ENCODE measurements at regions not wholly inside any gene's neighbourhood (a gene's known extent, or its start where the extent isn't known, plus 50 kb on each side); places are given as distances from the start of the nearest gene placed in this dataset.

- DNase-seq (ENCODE audit: low read depth): no peak
Measured at GRCh38 chr13:88866195-88866594, 1195.0 kb downstream of the SLITRK5 start.

GRCh38 chr13:88883741-88884140 lies 1212.6 kb downstream of the SLITRK5 start:
- DNase-seq (ENCODE audit: low read depth): no peak

GRCh38 chr13:88887045-88887662 lies 1216.0 kb downstream of the SLITRK5 start:
- DNase-seq (ENCODE audit: low read depth): no peak

GRCh38 chr13:88895261-88895941 lies 1224.2 kb downstream of the SLITRK5 start:
- no peak for DNase-seq (ENCODE audit: low read depth)

GRCh38 chr13:88896466-88896865 lies 1225.3 kb downstream of the SLITRK5 start:
- no peak for DNase-seq (ENCODE audit: low read depth)

DNA sequence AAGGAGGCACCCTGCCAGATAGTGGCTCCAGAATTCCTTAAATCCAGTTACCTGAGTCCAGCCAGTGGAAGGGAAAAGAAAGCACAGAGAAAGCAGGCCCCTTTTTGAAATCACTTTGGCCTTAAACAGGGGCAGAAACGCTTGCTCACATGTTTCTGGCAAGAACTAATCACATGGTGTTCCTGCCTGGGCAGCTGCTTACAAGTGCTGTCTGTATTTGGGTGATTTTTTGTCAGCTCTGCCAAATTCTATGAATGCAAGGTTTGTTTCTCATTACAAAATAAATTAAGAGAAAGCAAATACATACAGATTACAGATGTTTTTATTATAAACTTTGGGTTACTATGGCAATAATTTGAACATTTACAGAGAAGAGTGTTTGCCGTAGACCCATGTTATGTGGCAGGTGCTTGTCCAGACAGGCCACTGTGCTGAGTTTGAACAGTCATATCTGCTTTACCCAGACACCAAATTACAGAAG lies 1237.8 kb downstream of the SLITRK5 start:
- no peak for DNase-seq (ENCODE audit: low read depth)

GRCh38 chr13:88919970-88920628 lies 1248.9 kb downstream of the SLITRK5 start:
- DNase-seq (ENCODE audit: low read depth): no peak

DNA sequence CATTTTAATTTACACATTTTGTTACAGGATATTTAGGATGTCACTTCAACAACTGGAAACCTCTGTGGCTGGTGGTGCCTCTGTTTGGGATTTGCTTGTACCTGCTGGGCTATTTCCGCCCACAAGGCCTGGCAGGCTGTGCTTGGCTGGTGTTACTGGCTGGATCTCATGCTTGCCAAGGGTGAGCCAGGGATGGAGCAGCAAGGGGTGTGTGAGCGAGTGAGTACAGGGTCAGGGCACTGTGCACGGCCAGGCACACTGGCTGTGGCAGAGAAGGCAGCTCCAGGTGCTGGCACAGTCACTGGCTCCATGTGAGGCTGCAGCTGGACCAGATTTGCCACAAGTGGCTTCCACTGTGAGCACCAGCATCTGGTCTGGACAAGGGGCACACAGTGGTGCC lies 1254.8 kb downstream of the SLITRK5 start:
- DNase-seq (ENCODE audit: low read depth): no peak

DNA sequence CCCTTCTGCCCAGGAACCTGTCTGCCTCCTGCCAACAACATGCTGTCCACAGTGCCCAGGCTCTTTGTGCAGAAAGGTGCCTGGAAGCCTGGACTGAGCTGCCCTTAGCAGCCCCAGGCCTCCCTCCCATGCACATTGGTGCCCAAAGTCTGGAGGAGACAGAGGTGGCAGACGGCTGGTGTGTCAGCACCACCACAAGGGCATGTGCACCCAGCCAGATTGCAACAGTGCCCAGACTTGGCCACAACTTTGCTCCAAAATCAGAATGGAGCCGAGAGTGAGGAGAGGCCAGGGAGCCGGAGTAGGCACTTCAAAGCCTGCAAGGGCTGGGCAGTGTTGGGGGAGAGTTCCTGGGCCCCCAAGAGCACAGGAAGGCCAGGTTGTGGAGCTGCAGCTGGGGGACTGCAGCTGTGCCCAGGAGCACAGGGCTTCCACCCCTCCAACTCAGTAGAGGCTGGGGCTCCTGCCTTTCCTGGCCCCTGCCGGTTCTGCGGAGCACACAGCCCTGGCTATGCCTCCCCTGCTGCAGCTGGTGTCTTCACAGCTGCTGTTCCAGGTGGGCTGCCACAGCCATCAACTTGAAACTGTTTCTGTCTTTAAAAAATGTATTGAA lies 1255.8 kb downstream of the SLITRK5 start:
- no peak for DNase-seq (ENCODE audit: low read depth)

- no peak for DNase-seq (ENCODE audit: low read depth)
Measured at GRCh38 chr13:88932950-88933349, 1261.8 kb downstream of the SLITRK5 start.

DNA sequence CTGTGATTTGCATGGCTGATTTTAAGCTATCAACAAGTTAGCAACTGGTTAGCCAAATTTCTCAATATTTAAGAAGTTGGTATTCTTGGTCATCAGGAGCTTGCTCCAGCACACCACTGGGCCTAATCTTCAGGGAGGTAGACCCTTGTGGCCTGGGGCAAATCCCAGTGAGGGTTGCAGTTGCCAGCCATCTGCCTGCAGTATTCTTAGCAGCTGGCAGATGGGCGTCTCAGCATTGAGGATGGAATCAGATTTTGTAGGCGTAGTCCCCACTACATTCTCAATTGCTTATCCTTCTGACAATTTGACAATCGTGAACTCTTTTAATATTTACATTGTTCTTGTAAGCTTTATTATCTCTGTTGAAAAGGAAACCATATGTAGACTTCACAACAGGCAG lies 1266.2 kb downstream of the SLITRK5 start:
- no peak for DNase-seq (ENCODE audit: low read depth)

- no peak for DNase-seq (ENCODE audit: low read depth)
Measured at GRCh38 chr13:88945793-88946192, 1274.6 kb downstream of the SLITRK5 start.

DNA sequence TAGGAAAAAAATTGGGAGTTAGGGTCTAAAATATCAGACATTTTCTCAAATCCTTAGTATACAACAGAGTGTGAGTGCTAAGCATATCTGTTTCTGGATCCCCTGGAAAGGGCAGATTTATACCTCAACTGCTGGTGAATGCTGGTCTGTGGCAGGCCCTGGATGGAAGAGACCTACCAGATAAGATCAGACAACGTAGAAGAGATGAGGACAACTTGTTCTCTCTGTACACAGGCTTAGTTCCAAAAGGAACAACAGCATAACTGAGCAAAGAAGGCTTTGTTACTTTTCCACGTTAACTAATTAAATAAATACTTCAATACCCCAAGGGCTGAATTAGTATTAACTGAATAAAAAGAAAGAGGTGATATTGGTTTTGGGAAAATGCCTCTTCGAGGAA lies 1277.3 kb downstream of the SLITRK5 start:
- DNase-seq (ENCODE audit: low read depth): no peak

DNA sequence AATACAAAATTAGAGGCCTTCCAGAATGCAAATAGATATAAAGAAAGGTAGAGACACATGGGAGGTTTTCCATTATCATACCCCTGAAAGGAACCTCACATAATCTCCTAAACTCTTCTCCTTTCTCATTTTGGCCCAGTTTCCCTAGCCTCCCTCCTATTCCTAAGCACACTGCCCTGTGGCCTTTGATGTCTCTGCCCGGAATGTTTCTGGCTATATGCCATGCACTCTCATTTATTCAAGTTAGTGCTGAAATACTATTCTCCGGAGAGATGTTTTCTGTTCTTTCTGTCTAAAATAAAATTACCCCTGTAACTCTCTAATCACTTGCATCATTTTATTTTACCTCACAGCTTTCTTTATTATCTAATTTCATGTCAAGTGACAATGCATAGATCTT lies 1287.7 kb downstream of the SLITRK5 start:
- no peak for DNase-seq (ENCODE audit: low read depth)

GRCh38 chr13:88976466-88976865 lies 1305.3 kb downstream of the SLITRK5 start:
- DNase-seq (ENCODE audit: low read depth): no peak

DNA sequence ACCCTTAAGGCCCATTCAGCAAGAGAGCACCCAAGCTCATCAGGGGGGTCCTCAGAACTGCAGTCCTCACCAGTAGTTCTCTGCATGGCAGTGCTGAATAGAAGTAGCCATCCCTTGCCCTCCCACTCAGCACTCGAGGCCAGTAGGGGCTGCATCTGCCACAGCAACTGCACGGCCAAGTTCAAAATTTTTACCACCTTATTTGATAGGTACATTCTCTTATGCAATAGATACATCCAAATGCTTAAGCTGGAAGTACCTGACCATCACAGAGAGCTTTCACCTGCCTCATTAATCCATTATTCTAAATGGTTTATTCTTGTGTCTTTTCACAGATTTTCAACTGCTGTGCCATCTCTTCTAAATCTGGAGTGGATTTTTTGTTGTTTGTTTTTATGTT lies 1307.4 kb downstream of the SLITRK5 start:
- no peak for DNase-seq (ENCODE audit: low read depth)

DNA sequence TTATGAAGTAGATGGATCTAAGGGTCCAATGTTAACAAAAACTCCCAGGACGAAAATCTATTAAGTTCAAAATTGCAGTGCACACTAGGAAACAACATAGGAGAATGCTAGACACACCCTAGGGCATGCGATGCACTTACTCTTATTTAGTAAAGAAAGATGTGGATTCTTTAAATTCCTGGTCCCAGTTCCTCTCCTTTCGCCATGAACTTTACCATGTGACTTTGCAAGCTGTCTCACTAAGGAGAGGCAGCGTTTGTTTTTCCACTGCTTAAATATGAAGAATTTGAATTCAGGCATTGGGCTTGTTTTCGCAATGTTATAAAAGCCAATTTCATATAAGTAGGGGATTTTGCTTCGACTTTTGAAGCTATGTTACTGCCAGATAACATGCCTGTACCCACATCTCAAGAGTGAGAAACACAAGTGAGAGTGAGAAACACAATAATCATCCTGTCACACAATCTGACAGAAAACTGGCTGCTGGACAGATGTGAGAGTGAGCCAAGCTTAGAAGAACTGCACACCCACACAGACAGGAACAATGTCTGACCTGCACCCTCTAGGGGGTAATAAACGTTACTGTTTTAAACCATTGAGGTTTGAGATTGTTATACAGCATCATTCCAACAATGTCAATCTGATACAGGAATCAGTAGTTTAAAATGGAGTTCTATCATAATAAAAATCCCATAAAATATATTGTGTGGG lies 1308.4 kb downstream of the SLITRK5 start:
- no peak for DNase-seq (ENCODE audit: low read depth)

- no peak for DNase-seq (ENCODE audit: low read depth)
Measured at GRCh38 chr13:89003656-89004055, 1332.5 kb downstream of the SLITRK5 start.

GRCh38 chr13:89011615-89012014 lies 1340.4 kb downstream of the SLITRK5 start:
- DNase-seq (ENCODE audit: low read depth): no peak

GRCh38 chr13:89027694-89028306 lies 1356.6 kb downstream of the SLITRK5 start:
- no peak for DNase-seq (ENCODE audit: low read depth)

GRCh38 chr13:89029062-89029461 lies 1357.9 kb downstream of the SLITRK5 start:
- no peak for DNase-seq (ENCODE audit: low read depth)

- DNase-seq (ENCODE audit: low read depth): no peak
Measured at GRCh38 chr13:89034015-89034414, 1362.8 kb downstream of the SLITRK5 start.

Data from activated T-helper 1 cell treated with Interleukin-2 at 50 U/mL for 16 hours (primary cell).